SK-N-SH (cell line): ENCODE measurements at regions not wholly inside any gene's neighbourhood (a gene's known extent, or its start where the extent isn't known, plus 50 kb on each side); places are given as distances from the start of the nearest gene placed in this dataset.

Source experiments
- CTCF ChIA-PET: fragments of 300-600, 350-600 bp; formaldehyde crosslinking; extraction: SDS; loops from one replicate; lab custom pipeline; 2021; lab: Yijun Ruan, JAX
- POLR2A ChIA-PET: fragments of 350-600 bp; sonication (Branson Sonifier 250); formaldehyde crosslinking; extraction: SDS; loops from one replicate; lab custom pipeline; 2020; ENCODE audit warnings: antibody characterized with exemption, inconsistent platforms; lab: Yijun Ruan, JAX
- DNase-seq: peaks from one replicate; pipeline ENCODE4 v3.0.0; 2012
- H2AFZ ChIP-seq: fragments of 200-600 bp; sonication (generic); 2 replicates; pipeline ENCODE4 v1.8.1; 2016; ENCODE audit warnings: antibody characterized with exemption, mild to moderate bottlenecking, low read depth
- H3F3A ChIP-seq: fragments of 200-600 bp; sonication (generic); replicated peaks from 2 replicates; pipeline ENCODE3; 2016; ENCODE audit warnings: antibody characterized with exemption, mild to moderate bottlenecking; ENCODE audit not compliant: insufficient read depth
- H3K27ac ChIP-seq, 2 experiments: fragments of 200-500 bp in 1 of 2; fragments of 200-600 bp in 1 of 2; sonication (Bioruptor generic) in 1 of 2; sonication (generic), shearing (Covaris generic) in 1 of 2; 2 replicates each; pipeline versions ENCODE4 v1.5.1 to v1.6.1; 2014 to 2016; ENCODE audit warnings: low read depth in 2 of 2, inconsistent platforms in 1 of 2, low read length in 1 of 2, mild to moderate bottlenecking in 1 of 2, mixed read lengths in 1 of 2
- H3K27me3 ChIP-seq: fragments of 200-600 bp; sonication (generic), shearing (Covaris generic); 2 replicates; pipeline ENCODE4 v1.6.1; 2016; ENCODE audit warnings: mixed run types; ENCODE audit not compliant: insufficient read depth
- H3K36me3 ChIP-seq, 2 experiments: fragments of 200-500 bp in 1 of 2; fragments of 200-600 bp in 1 of 2; sonication (Bioruptor generic) in 1 of 2; sonication (generic) in 1 of 2; replicated peaks in 1 of 2; 2 replicates each; pipeline versions ENCODE3 to v1.5.1; 2014 to 2016; ENCODE audit warnings: low read length in 1 of 2, mild to moderate bottlenecking in 1 of 2; ENCODE audit not compliant: insufficient read depth in 2 of 2, control insufficient read depth in 1 of 2
- H3K4me1 ChIP-seq, 2 experiments: fragments of 200-500 bp in 1 of 2; fragments of 200-600 bp in 1 of 2; sonication (Bioruptor generic) in 1 of 2; sonication (generic), shearing (Covaris generic) in 1 of 2; 2 replicates each; pipeline versions ENCODE4 v1.5.1 to v1.6.1; 2014 to 2016; ENCODE audit warnings: low read depth in 1 of 2, low read length in 1 of 2, mixed run types in 1 of 2; ENCODE audit not compliant: insufficient read depth in 2 of 2, control insufficient read depth in 1 of 2
- H3K4me2 ChIP-seq: fragments of 200-600 bp; sonication (generic), shearing (Covaris generic); 2 replicates; pipeline ENCODE4 v1.6.1; 2017; ENCODE audit warnings: mixed run types
- H3K4me3 ChIP-seq, 2 experiments: fragments of 200-500 bp in 1 of 2; fragments of 200-600 bp in 1 of 2; sonication (Bioruptor generic) in 1 of 2; sonication (generic), shearing (Covaris generic) in 1 of 2; 2 replicates each; pipeline versions ENCODE4 v1.5.1 to v1.8.1; 2014 to 2016; ENCODE audit warnings: low read depth in 2 of 2, inconsistent platforms in 1 of 2, low read length in 1 of 2, mild to moderate bottlenecking in 1 of 2, mixed read lengths in 1 of 2, moderate library complexity in 1 of 2
- H3K79me2 ChIP-seq: fragments of 200-600 bp; sonication (generic); 2 replicates; pipeline ENCODE4 v1.8.1; 2017; ENCODE audit warnings: mild to moderate bottlenecking; ENCODE audit not compliant: insufficient read depth
- H3K9ac ChIP-seq: fragments of 200-600 bp; sonication (generic); 2 replicates; pipeline ENCODE4 v1.6.1; 2017; ENCODE audit warnings: mixed run types
- H3K9me2 ChIP-seq: fragments of 200-600 bp; sonication (generic); 2 replicates; pipeline ENCODE4 v1.6.1; 2017; ENCODE audit warnings: mixed run types
- H3K9me3 ChIP-seq: fragments of 200-600 bp; sonication (generic); 2 replicates; pipeline ENCODE4 v1.6.1; 2017; ENCODE audit warnings: mixed run types, mild to moderate bottlenecking, moderate library complexity
- H4K20me1 ChIP-seq: fragments of 200-600 bp; sonication (generic); 2 replicates; pipeline ENCODE4 v1.6.1; 2017; ENCODE audit warnings: mild to moderate bottlenecking, mixed run types; ENCODE audit not compliant: insufficient read depth
- CHD2 ChIP-seq: fragments of 150-350 bp; IDR thresholded peaks from 2 replicates; pipeline ENCODE4 v1.6.1; 2018; ENCODE audit warnings: low read length; ENCODE audit not compliant: partially characterized antibody
- EP300 ChIP-seq, 2 experiments: IDR thresholded peaks; 2 replicates each; pipeline versions ENCODE4 v1.4.0 to v1.6.1; 2012; ENCODE audit warnings: borderline replicate concordance in 1 of 2, low read depth in 1 of 2, low read length in 1 of 2
- EZH2phosphoT487 ChIP-seq: fragments of 200-600 bp; sonication (generic); IDR thresholded peaks from 2 replicates; pipeline ENCODE4 v1.6.1; 2017; ENCODE audit warnings: low read depth, mixed run types, mild to moderate bottlenecking, antibody characterized with exemption, moderate library complexity, borderline replicate concordance
- FOXJ3 ChIP-seq: sonication (generic); formaldehyde crosslinking; IDR thresholded peaks from 2 replicates; pipeline ENCODE4 v1.5.1; 2020; ENCODE audit warnings: mild to moderate bottlenecking, missing genetic modification reagents
- GABPA ChIP-seq: IDR thresholded peaks from 2 replicates; pipeline ENCODE4 v1.4.0; 2012; ENCODE audit warnings: low read depth, mild to moderate bottlenecking
- GATA2 ChIP-seq: sonication (generic); formaldehyde crosslinking; IDR thresholded peaks from 2 replicates; pipeline ENCODE4 v1.5.0; 2020; ENCODE audit warnings: mild to moderate bottlenecking, missing genetic modification reagents
- MAX ChIP-seq: IDR thresholded peaks from 2 replicates; pipeline ENCODE4 v1.4.0; 2012; ENCODE audit warnings: low read depth
- MEF2A ChIP-seq: IDR thresholded peaks from 2 replicates; pipeline ENCODE4 v1.4.0; 2012; ENCODE audit warnings: low read depth, borderline replicate concordance
- MXI1 ChIP-seq: IDR thresholded peaks from 2 replicates; pipeline ENCODE4 v1.6.1; 2012; ENCODE audit warnings: mild to moderate bottlenecking, low read depth, low read length, improper control_type of control experiment
- NFIC ChIP-seq: IDR thresholded peaks from 2 replicates; pipeline ENCODE4 v1.4.0; 2012; ENCODE audit warnings: borderline replicate concordance
- NRF1 ChIP-seq: IDR thresholded peaks from 2 replicates; pipeline ENCODE4 v1.6.1; 2012; ENCODE audit warnings: low read depth, mild to moderate bottlenecking, low read length
- RAD21 ChIP-seq: IDR thresholded peaks from 2 replicates; pipeline ENCODE4 v1.6.1; 2012; ENCODE audit warnings: mild to moderate bottlenecking, low read length
- RFX5 ChIP-seq: IDR thresholded peaks from 2 replicates; pipeline ENCODE4 v1.6.1; 2012; ENCODE audit warnings: mild to moderate bottlenecking, improper control_type of control experiment, low read length
- SIN3A ChIP-seq: IDR thresholded peaks from 2 replicates; pipeline ENCODE4 v1.6.1; 2012; ENCODE audit warnings: low read depth, mild to moderate bottlenecking, low read length, moderate library complexity, borderline replicate concordance
- SMC3 ChIP-seq: IDR thresholded peaks from 2 replicates; pipeline ENCODE4 v1.6.1; 2012; ENCODE audit warnings: low read depth, low read length, improper control_type of control experiment
- TAF1 ChIP-seq: IDR thresholded peaks from 2 replicates; pipeline ENCODE4 v1.6.1; 2012; ENCODE audit warnings: low read depth, mild to moderate bottlenecking, low read length, moderate library complexity, borderline replicate concordance
- TEAD4 ChIP-seq: IDR thresholded peaks from 2 replicates; pipeline ENCODE4 v1.4.0; 2012; ENCODE audit warnings: mild to moderate bottlenecking, borderline replicate concordance; ENCODE audit not compliant: insufficient read depth
- YY1 ChIP-seq: IDR thresholded peaks from 2 replicates; pipeline ENCODE4 v1.4.0; 2012; ENCODE audit warnings: low read depth, mild to moderate bottlenecking
- WGBS: methylation state at CpG from one replicate; pipeline ENCODE4 v1.1.6; 2017; ENCODE audit warnings: low lambda C conversion rate; 5-methylcytosine and 5-hydroxymethylcytosine counted together
- TF ChIP-seq, protein P1 (sequence below): fragments of 150-350 bp; IDR thresholded peaks from 2 replicates; pipeline ENCODE4 v1.6.1; 2017; ENCODE audit warnings: antibody characterized with exemption, low read length, low read depth, borderline replicate concordance
- TF ChIP-seq, protein P2 (sequence below): IDR thresholded peaks from 2 replicates; pipeline ENCODE4 v1.4.0; 2012; ENCODE audit warnings: low read depth, borderline replicate concordance

- no peak overlapping the region for H3K4me3 ChIP-seq
- H3K79me2 ChIP-seq, result no peaks in the 10 kb centered on the region
- no peaks in the 10 kb centered on the region for H4K20me1 ChIP-seq
- 12% methylated on average over 1 of the region's 1 CpG for WGBS
- no peaks in the 10 kb centered on the region for H3F3A ChIP-seq
- no peaks in the 10 kb centered on the region for H3K4me1 ChIP-seq
- no peak for DNase-seq
- H2AFZ ChIP-seq, result no peak overlapping the region
- H3K27ac ChIP-seq, result no peak overlapping the region
- CTCF ChIA-PET, result no interaction called here
- H3K4me2 ChIP-seq, result no peak overlapping the region
- no peaks in the 10 kb centered on the region for H3K36me3 ChIP-seq
- H3K9ac ChIP-seq, result no peak overlapping the region
- no peaks in the 10 kb centered on the region for H3K9me2 ChIP-seq
- H3K9me3 ChIP-seq, result no peaks in the 10 kb centered on the region
- H3K27me3 ChIP-seq, result no peaks in the 10 kb centered on the region
- POLR2A ChIA-PET, result no interaction called here
- TF ChIP-seq, protein P1, sequence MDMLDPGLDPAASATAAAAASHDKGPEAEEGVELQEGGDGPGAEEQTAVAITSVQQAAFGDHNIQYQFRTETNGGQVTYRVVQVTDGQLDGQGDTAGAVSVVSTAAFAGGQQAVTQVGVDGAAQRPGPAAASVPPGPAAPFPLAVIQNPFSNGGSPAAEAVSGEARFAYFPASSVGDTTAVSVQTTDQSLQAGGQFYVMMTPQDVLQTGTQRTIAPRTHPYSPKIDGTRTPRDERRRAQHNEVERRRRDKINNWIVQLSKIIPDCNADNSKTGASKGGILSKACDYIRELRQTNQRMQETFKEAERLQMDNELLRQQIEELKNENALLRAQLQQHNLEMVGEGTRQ, result no peak
- TF ChIP-seq EZH2phosphoT487, result no peak
- no peak for TF ChIP-seq MXI1
These were observed 542.7 kb downstream of the SLC16A7 start for GRCh38 chr12:60138526-60138925.

GRCh38 chr12:60144395-60144794 is 548.6 kb downstream of the SLC16A7 start:
- H4K20me1 ChIP-seq, result no peaks in the 10 kb centered on the region
- no peaks in the 10 kb centered on the region for H3K79me2 ChIP-seq
- CTCF ChIA-PET, result no interaction called here
- 32% methylated on average over 1 of the region's 1 CpG for WGBS
- H3K9me3 ChIP-seq, result no peaks in the 10 kb centered on the region
- H3K36me3 ChIP-seq, result no peaks in the 10 kb centered on the region
- no peak overlapping the region for H3K4me2 ChIP-seq
- H3K4me3 ChIP-seq, result no peak overlapping the region
- H2AFZ ChIP-seq, result no peak overlapping the region
- no peak overlapping the region for H3K27ac ChIP-seq
- POLR2A ChIA-PET, result no interaction called here
- H3K9me2 ChIP-seq, result no peaks in the 10 kb centered on the region; the same call in 1 of the 2 replicates
- H3K4me1 ChIP-seq, result peaks cover 0 to 7% of the 10 kb centered on the region in 2 experiments; a peak in 1 of 4 replicates
- H3K27me3 ChIP-seq, result no peaks in the 10 kb centered on the region
- DNase-seq, result no peak
- H3F3A ChIP-seq, result peaks cover 13% of the 10 kb centered on the region
- H3K9ac ChIP-seq, result no peak overlapping the region
- TF ChIP-seq RAD21 (no peak), GATA2 (CRISPR knock-in tag) (no peak), FOXJ3 (CRISPR knock-in tag) (no peak), TEAD4 (no peak), NRF1 (no peak)

GRCh38 chr12:60148109-60148508 is 552.3 kb downstream of the SLC16A7 start:
- H3K27ac ChIP-seq, result peak overlapping the region; percentile 39 to 80; a peak in 3 of 4 replicates
- H3K27me3 ChIP-seq, result no peaks in the 10 kb centered on the region
- H4K20me1 ChIP-seq, result no peaks in the 10 kb centered on the region
- H3K4me3 ChIP-seq, result no peak overlapping the region
- peaks cover 13% of the 10 kb centered on the region for H3F3A ChIP-seq
- no peaks in the 10 kb centered on the region for H3K79me2 ChIP-seq
- peak overlapping the region; percentile 80; the same call in 1 of the 2 replicates for H2AFZ ChIP-seq
- H3K9me3 ChIP-seq, result no peaks in the 10 kb centered on the region; the same call in 1 of the 2 replicates
- H3K9me2 ChIP-seq, result no peaks in the 10 kb centered on the region; the same call in 1 of the 2 replicates
- H3K9ac ChIP-seq, result peak overlapping the region; percentile 28; the same call in 1 of the 2 replicates
- no peaks in the 10 kb centered on the region for H3K36me3 ChIP-seq
- ChIA-PET CTCF (no interaction called here), POLR2A (no interaction called here)
- WGBS, result 3% methylated on average over 2 of the region's 2 CpGs
- peaks cover 0 to 7% of the 10 kb centered on the region in 2 experiments; a peak in 1 of 4 replicates for H3K4me1 ChIP-seq
- peak overlapping the region; percentile 55; the same call in 1 of the 2 replicates for H3K4me2 ChIP-seq
- no peak for DNase-seq
- TF ChIP-seq MAX (no peak), EZH2phosphoT487 (no peak), SMC3 (no peak), GATA2 (CRISPR knock-in tag) (no peak), MEF2A (no peak), NFIC (peak; percentile 32; the same call in 1 of the 2 replicates), MXI1 (no peak), RAD21 (no peak), CHD2 (no peak), EP300 (IDR thresholded peaks at IDR 0.05; ENCODE audit: borderline replicate concordance in 1 of 2, low read depth in 1 of 2, low read length in 1 of 2) (no peak), YY1 (peak; percentile 22; the same call in 1 of the 2 replicates), RFX5 (no peak), SIN3A (no peak), GABPA (no peak), TAF1 (no peak)
- TF ChIP-seq, protein P2, sequence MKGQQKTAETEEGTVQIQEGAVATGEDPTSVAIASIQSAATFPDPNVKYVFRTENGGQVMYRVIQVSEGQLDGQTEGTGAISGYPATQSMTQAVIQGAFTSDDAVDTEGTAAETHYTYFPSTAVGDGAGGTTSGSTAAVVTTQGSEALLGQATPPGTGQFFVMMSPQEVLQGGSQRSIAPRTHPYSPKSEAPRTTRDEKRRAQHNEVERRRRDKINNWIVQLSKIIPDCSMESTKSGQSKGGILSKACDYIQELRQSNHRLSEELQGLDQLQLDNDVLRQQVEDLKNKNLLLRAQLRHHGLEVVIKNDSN, result no peak
